Activated naive CD4-positive, alpha-beta T cell treated with anti-CD3 and anti-CD28 coated beads, Interleukin-2, amount 50 U/mL, for 24 hours (primary cell): ENCODE measurements at regions not wholly inside any gene's neighbourhood (a gene's known extent, or its start where the extent isn't known, plus 50 kb on each side); places are given as distances from the start of the nearest gene placed in this dataset.
"Not testable (repeated sequence)": the region's sequence is repeated elsewhere in the genome, so short reads cannot be mapped to it uniquely, and the experiment has no call there.

ENCODE experiments used
- H3K27ac Mint-ChIP-seq: one replicate; pipeline ENCODE4 v1.8.0; 2021; ENCODE audit warnings: mild to moderate bottlenecking, mixed read lengths
- H3K27me3 Mint-ChIP-seq: one replicate; pipeline ENCODE4 v1.8.0; 2021; ENCODE audit warnings: mixed read lengths
- H3K36me3 Mint-ChIP-seq: one replicate; pipeline ENCODE4 v1.8.0; 2021; ENCODE audit warnings: mixed read lengths
- H3K4me1 Mint-ChIP-seq: one replicate; pipeline ENCODE4 v1.8.0; 2021; ENCODE audit warnings: mixed read lengths
- H3K4me3 Mint-ChIP-seq: one replicate; pipeline ENCODE4 v1.8.0; 2021; ENCODE audit warnings: mild to moderate bottlenecking, mixed read lengths
- H3K9me3 Mint-ChIP-seq: one replicate; pipeline ENCODE4 v1.8.0; 2021; ENCODE audit warnings: mixed read lengths

DNA sequence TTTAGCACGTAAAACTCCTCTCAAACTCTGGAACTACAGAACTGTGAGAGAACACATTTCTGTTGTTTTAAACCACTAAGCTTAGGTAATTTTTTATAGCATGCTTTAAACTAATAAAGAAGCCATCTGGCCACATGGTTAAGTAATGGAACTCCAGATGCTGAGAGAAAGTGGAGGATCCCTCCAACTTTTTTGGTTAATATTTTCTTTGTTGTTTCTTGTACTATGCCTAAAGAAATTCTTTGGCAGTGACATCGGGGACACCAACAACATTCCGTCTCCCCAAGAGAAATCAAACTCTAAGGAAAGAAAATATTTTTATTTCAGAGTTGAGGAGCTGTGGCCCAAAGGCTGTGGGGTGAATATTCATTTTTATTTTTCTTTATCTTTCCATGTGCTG lies 734.8 kb upstream of the CDH9 start:
- H3K4me3 Mint-ChIP-seq = no peak overlapping the region
- H3K4me1 Mint-ChIP-seq = no peaks in the 10 kb centered on the region
- no peak overlapping the region for H3K27ac Mint-ChIP-seq
- peaks cover 11% of the 10 kb centered on the region for H3K9me3 Mint-ChIP-seq
- no peaks in the 10 kb centered on the region for H3K27me3 Mint-ChIP-seq
- H3K36me3 Mint-ChIP-seq = no peaks in the 10 kb centered on the region

DNA sequence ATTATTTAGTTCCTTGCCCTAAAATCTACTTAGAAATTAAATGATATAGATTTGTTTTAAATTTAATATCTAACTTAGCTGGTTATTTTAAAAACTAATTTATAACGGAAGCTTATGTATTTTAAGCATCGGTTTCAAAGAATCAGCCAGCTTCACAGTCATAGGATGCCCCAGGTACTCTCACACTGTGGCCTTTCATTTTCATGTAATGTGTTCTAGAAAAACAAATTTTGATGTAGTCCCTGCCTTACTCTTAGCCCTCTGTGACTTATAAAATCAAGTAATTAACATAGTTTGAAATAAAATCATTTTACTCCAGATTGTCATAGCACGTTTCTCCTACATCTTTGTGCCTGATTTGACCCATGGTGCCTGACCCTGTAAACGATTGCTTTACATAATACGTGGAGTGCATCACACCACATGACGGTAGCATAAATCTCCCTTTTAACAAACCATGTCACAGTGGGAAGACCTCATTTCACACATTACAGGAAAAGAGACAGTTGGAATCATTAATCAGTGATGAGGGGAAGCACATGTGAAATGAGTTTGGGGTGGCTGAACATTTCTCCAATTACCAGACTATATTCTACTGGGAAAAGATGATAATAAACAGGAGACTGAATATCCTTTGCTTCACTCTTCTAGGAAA lies 731.5 kb upstream of the CDH9 start:
- no peak overlapping the region for H3K27ac Mint-ChIP-seq
- H3K36me3 Mint-ChIP-seq = no peaks in the 10 kb centered on the region
- H3K4me3 Mint-ChIP-seq = no peak overlapping the region

DNA sequence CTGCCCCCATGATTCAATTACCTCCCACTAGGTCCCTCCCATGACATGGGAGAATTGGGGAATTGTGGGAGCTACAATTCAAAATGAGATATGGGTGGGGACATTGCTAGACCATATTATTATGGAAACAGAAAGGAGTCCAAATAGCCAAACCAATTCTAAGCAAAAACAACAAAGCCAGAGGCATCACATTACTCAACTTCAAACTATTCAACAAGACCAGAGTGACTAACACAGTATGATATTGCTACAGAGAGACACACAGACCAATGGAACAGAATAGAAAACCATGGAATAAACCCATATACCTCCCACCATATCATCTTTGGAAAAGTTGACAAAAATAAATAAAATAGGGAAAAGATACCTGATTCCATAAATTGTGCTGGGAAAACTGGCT lies 710.5 kb upstream of the CDH9 start:
- no peaks in the 10 kb centered on the region for H3K36me3 Mint-ChIP-seq
- H3K27me3 Mint-ChIP-seq = no peaks in the 10 kb centered on the region
- no peak overlapping the region for H3K4me3 Mint-ChIP-seq
- H3K9me3 Mint-ChIP-seq = peaks cover 16% of the 10 kb centered on the region
- H3K27ac Mint-ChIP-seq = no peak overlapping the region
- H3K4me1 Mint-ChIP-seq = no peaks in the 10 kb centered on the region

More for the DNA sequence above, 731.5 kb upstream of the CDH9 start:
- peaks cover 13% of the 10 kb centered on the region for H3K9me3 Mint-ChIP-seq
- no peaks in the 10 kb centered on the region for H3K4me1 Mint-ChIP-seq
- no peaks in the 10 kb centered on the region for H3K27me3 Mint-ChIP-seq

DNA sequence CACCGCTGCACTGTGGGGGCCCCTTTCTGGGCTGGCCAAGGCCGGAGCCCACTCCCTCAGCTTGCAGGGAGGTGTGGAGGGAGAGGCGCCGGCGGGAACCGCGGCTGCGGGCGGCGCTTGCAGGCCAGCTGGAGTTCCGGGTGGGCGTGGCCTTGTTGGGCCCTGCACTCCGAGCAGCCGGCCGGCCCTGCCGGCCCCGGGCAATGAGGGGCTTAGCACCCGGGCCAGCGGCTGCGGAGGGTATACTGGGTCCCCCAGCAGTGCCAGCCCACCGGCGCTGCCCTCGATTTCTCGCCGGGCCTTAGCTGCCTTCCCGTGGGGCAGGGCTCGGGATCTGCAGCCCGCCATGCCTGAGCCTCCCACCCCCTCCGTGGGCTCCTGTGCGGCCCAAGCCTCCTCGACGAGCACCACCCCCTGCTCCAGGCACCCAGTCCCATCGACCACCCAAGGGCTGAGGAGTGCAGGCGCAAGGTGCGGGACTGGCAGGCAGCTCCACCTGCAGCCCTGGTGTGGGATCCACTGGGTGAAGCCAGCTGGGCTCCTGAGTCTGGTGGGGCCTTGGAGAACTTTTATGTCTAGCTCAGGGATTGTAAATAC lies 705.1 kb upstream of the CDH9 start:
- not testable (repeated sequence) for H3K27me3 Mint-ChIP-seq, H3K4me1 Mint-ChIP-seq, H3K27ac Mint-ChIP-seq, H3K4me3 Mint-ChIP-seq, H3K36me3 Mint-ChIP-seq
- peaks cover 11% of the 10 kb centered on the region for H3K9me3 Mint-ChIP-seq

DNA sequence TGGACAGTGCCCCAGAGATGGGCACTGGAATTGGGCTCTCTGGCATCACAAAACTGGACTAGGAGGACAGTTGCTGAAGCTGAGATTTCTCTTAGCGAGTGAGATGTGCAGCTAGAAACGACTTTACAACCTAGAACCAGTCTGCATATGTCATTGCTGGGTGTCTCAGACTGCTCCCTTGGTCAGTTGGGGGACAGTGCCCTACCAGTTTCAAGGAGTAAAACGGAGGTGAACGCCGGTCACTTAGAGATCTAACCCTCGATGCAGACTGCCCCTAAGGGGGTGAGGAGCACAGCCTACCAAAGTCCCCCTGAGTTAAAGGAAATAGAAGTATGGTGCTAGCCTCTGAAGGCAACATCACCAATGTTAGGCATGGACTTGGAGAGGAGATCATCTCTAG lies 704.4 kb upstream of the CDH9 start:
- Mint-ChIP-seq H3K36me3 (no peaks in the 10 kb centered on the region), H3K27me3 (no peaks in the 10 kb centered on the region), H3K27ac (no peak overlapping the region), H3K4me1 (no peaks in the 10 kb centered on the region), H3K4me3 (no peak overlapping the region), H3K9me3 (peaks cover 11% of the 10 kb centered on the region)

DNA sequence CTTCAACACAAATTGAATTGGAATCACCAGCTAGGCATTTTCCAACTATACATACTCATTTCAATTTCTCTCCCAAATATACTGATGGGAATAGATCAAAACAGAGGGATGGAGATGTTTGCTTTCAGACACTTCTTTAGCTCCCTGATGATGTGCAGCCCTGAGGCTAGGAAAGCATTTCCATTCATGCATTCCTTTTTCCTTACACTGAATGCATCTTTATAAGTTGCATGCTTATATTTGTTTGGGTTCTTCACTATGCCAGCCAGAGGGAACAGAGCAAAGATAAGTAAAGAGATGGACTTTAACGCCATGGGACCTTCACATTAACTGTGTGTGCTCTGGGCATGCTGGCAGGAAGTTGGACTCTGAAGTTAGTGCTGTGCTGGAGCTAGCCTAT lies 696.5 kb upstream of the CDH9 start:
- H3K27ac Mint-ChIP-seq = no peak overlapping the region
- H3K9me3 Mint-ChIP-seq = no peaks in the 10 kb centered on the region

DNA sequence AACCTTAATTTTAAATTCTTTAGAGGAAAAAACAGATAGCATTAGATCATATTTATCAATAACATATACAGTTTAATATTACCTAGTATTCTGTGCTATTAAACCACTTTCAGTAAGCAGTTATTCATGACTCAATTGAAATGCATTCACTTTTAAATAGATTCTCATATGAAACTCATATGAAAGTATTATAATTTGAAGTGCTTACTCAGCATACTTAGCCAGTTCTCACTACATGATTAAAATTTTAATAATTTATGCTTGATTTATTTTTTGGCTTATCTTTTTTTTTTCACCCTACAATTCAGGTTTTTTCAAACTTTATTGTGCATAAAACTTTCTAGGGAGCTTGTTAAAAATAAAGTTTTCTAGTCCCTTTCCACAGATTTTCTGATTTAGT lies 694.9 kb upstream of the CDH9 start:
- Mint-ChIP-seq H3K9me3 (no peaks in the 10 kb centered on the region), H3K4me3 (no peak overlapping the region), H3K27me3 (no peaks in the 10 kb centered on the region), H3K27ac (no peak overlapping the region), H3K36me3 (no peaks in the 10 kb centered on the region), H3K4me1 (no peaks in the 10 kb centered on the region)

More for the DNA sequence above, 696.5 kb upstream of the CDH9 start:
- no peaks in the 10 kb centered on the region for H3K36me3 Mint-ChIP-seq
- H3K4me3 Mint-ChIP-seq = no peak overlapping the region
- H3K4me1 Mint-ChIP-seq = no peaks in the 10 kb centered on the region
- no peaks in the 10 kb centered on the region for H3K27me3 Mint-ChIP-seq

DNA sequence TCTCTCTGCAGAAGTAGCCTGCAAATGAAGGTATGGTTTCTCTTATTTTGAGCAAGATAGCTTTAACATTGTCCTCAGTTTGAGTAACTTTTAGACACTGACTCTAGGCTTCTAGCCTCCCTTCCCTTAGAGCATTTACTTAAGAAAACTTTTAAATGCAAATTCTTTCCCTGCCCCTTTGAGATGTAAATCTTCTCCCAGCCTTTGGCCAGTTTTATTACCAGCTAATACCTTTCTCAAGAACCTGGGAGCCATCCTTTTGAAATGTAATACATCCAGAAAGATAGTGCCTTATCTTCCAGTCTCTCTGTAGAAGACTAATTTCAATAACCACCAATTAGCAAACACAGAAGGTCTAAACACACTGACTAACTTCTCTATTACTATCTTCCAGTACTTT lies 688.9 kb upstream of the CDH9 start:
- Mint-ChIP-seq H3K4me3 (no peak overlapping the region), H3K36me3 (no peaks in the 10 kb centered on the region), H3K9me3 (peaks cover 6% of the 10 kb centered on the region)

DNA sequence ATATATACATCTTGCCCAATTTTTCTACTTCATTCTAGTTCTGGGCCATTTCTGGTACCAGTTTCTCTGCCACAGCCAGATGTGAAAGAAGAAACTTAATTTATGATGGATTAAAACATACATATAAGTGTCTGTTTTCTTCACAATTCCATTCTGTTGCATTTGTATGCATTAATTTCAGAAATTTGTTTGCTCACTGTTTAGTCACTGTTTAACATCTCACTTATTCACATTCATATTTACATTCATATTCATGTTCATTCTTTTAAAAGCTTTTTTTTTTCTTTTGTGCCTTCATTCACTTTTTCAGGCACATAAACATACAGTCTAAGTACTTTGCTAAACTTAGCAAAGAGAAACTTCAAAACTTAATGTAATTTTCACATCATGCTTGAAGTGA lies 684.0 kb upstream of the CDH9 start:
- Mint-ChIP-seq H3K9me3 (peaks cover 2% of the 10 kb centered on the region), H3K27me3 (no peaks in the 10 kb centered on the region), H3K36me3 (no peaks in the 10 kb centered on the region), H3K4me3 (no peak overlapping the region), H3K4me1 (no peaks in the 10 kb centered on the region), H3K27ac (no peak overlapping the region)

More for the DNA sequence above, 688.9 kb upstream of the CDH9 start:
- Mint-ChIP-seq H3K4me1 (no peaks in the 10 kb centered on the region), H3K27ac (no peak overlapping the region), H3K27me3 (no peaks in the 10 kb centered on the region)

DNA sequence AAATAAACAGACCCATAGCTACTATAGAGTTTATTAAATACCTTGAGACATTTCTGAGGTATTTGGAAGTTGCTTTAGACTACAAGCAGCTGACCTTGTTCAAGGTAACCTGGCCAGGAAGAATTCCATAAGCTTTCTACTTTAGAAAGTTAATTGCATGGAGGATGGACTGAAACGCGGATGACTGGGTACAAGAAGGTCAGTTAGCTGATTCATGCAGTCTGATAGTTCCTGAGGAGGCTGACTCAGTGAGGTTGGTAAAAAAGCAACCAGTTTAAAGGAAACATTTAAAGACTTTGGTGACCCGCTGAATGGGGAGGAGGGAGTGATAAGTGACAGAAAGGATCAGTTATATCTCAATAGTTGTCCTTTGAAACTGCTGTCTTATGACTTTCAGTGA lies 670.1 kb upstream of the CDH9 start:
- Mint-ChIP-seq H3K27ac (no peak overlapping the region), H3K27me3 (no peaks in the 10 kb centered on the region), H3K9me3 (peaks cover 5% of the 10 kb centered on the region)

DNA sequence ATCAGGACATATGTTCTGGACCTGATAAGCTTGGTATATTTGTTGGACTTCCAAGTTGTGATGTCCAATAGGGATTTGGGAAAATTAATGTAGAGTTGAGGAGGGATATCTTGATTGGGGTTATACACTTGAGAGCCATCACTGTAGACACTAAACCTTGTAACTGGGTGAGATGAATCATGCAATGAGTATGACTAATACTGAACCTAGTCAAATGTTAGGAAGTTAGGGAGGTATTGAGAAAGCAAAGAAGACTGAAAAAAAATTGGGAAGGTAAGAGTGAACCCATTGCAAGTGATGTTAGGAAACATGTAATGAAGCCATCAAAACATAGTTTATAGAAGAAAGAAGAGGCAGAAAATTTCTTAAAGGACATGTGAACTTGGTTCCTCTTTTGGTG lies 668.4 kb upstream of the CDH9 start:
- Mint-ChIP-seq H3K4me3 (no peak overlapping the region), H3K9me3 (peaks cover 8% of the 10 kb centered on the region), H3K27me3 (no peaks in the 10 kb centered on the region), H3K36me3 (no peaks in the 10 kb centered on the region), H3K27ac (no peak overlapping the region), H3K4me1 (no peaks in the 10 kb centered on the region)

More for the DNA sequence above, 670.1 kb upstream of the CDH9 start:
- Mint-ChIP-seq H3K4me1 (no peaks in the 10 kb centered on the region), H3K4me3 (no peak overlapping the region), H3K36me3 (no peaks in the 10 kb centered on the region)

DNA sequence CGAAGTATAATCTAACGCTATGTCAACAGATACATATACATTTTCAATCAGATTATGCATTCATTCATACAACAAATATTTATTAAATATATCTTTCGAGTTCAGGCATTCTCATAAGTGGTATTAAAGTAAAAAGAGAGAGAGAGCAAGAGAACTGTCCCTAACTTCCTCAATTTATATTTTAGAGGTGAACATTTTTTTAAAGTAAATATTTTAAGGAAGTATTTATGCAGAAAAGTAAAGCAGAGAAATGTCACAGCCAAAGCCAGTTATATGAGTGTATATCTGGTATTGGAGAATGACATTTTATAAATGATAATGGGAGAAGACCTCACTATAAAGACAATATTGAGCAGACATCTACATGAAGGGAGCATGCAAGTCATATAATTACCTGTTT lies 667.3 kb upstream of the CDH9 start:
- H3K9me3 Mint-ChIP-seq = peaks cover 4% of the 10 kb centered on the region
- no peak overlapping the region for H3K27ac Mint-ChIP-seq
- H3K4me3 Mint-ChIP-seq = no peak overlapping the region
- H3K36me3 Mint-ChIP-seq = no peaks in the 10 kb centered on the region
- H3K4me1 Mint-ChIP-seq = no peaks in the 10 kb centered on the region
- H3K27me3 Mint-ChIP-seq = no peaks in the 10 kb centered on the region

DNA sequence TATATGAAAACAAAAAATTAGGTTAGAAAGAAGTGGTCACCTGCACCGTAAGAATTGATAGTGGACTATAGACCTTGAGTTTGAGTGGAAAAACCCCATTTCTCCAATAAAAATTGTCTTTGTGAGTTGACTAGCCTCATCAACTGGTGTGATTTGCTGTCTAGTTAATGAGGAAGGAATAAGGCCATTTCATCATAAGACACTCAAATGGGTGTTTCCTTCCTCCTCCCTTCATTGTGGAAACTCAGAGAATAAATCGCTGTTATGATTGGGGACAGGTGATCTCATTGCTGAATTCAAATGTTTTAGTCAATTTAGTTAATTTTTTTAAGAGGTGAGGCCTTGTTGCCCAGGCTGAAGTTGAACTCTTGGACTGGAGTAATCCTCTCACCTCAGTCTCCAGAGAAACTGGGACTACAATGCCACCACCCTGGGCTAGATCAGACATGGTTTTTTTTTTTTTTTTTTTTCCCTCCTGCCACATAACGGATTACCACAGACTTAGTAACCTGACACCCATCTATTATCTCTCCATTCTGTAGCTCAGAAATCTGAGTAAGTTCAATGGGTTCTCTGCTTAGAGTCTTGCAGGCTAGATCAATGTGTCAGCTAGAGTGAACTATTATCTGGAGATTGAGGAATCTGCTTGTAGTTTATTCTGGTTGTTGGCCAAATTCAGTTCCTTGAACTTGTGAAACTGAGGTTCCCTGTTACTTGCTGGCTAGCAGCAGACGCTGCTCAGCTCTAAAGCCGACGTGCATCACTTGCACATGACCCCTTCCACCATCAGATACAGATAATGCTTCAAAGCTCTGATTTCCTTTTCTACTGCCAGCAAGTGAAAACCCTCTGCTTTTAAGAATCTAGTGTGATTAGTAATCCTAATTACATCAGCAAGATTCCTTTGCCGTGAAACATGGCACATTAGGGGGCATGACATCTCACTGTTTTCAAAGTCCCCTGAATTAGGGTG lies 663.8 kb upstream of the CDH9 start:
- Mint-ChIP-seq H3K4me1 (no peaks in the 10 kb centered on the region), H3K4me3 (no peak overlapping the region), H3K9me3 (peaks cover 4% of the 10 kb centered on the region), H3K27ac (no peak overlapping the region), H3K36me3 (no peaks in the 10 kb centered on the region), H3K27me3 (no peaks in the 10 kb centered on the region)

DNA sequence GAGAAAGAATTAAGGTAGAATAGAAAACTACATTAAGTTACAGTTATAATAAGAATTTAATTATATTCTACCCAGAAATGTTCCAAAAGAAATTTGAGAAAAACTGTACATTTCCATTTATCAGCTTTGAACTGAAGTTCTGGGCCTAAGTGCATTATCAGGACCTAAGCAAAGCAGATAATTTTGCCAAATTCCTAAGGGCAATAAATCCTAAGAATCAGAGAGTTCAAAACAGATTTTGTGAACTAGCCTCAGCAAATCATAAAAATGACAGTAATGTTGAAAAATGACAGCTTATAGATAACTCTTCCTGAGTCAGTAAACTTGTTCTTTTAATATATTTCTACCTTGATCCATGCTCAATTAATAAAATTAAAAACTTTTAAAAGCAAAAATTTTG lies 662.1 kb upstream of the CDH9 start:
- Mint-ChIP-seq H3K36me3 (no peaks in the 10 kb centered on the region), H3K27ac (no peak overlapping the region), H3K4me3 (no peak overlapping the region), H3K9me3 (peaks cover 4% of the 10 kb centered on the region), H3K4me1 (no peaks in the 10 kb centered on the region), H3K27me3 (no peaks in the 10 kb centered on the region)

- H3K27ac Mint-ChIP-seq = no peak overlapping the region
- no peaks in the 10 kb centered on the region for H3K9me3 Mint-ChIP-seq
- no peaks in the 10 kb centered on the region for H3K4me1 Mint-ChIP-seq
- no peak overlapping the region for H3K4me3 Mint-ChIP-seq
- H3K36me3 Mint-ChIP-seq = no peaks in the 10 kb centered on the region
- no peaks in the 10 kb centered on the region for H3K27me3 Mint-ChIP-seq
Measured at GRCh38 chr5:27682600-27682999, 644.2 kb upstream of the CDH9 start.

GRCh38 chr5:27652505-27652904 lies 614.1 kb upstream of the CDH9 start:
- peaks cover 18% of the 10 kb centered on the region for H3K9me3 Mint-ChIP-seq
- H3K4me3 Mint-ChIP-seq = no peak overlapping the region
- H3K27me3 Mint-ChIP-seq = no peaks in the 10 kb centered on the region
- peaks cover 1% of the 10 kb centered on the region for H3K36me3 Mint-ChIP-seq
- H3K27ac Mint-ChIP-seq = no peak overlapping the region
- no peaks in the 10 kb centered on the region for H3K4me1 Mint-ChIP-seq
